ENCODE measurements at regions not wholly inside any gene's neighbourhood (a gene's known extent, or its start where the extent isn't known, plus 50 kb on each side); places are given as distances from the start of the nearest gene placed in this dataset.
A peak's percentile ranks its signal among the peaks of the same experiment; 100 is the strongest.

GRCh38 chr6:66230591-66230990 is 523.6 kb upstream of the EYS start:
- ChIA-PET POLR2A (ENCODE audit: unreplicated experiment) (no interaction called here), CTCF (no interaction called here)
- Histone ChIP-seq H3K4me3 (ENCODE audit: low read length) (no peak overlapping the region), H3K9me3 (ENCODE audit: low read length) (no peaks in the 10 kb centered on the region), H3K27me3 (ENCODE audit: low read length) (no peaks in the 10 kb centered on the region), H3K9ac (ENCODE audit: low read length) (no peak overlapping the region), H3K4me1 (ENCODE audit: insufficient read depth, low read length) (no peaks in the 10 kb centered on the region), H3K36me3 (ENCODE audit: low read depth, low read length) (no peaks in the 10 kb centered on the region), H3K4me2 (ENCODE audit: low read length) (no peak overlapping the region), H3K9me2 (replicated peaks; ENCODE audit: low read length) (no peaks in the 10 kb centered on the region), H2AFZ (ENCODE audit: low read length) (no peak overlapping the region), H4K20me1 (ENCODE audit: low read length) (no peaks in the 10 kb centered on the region), H3F3A (ENCODE audit: low read length, unreplicated experiment) (no peaks in the 10 kb centered on the region), H3K27ac (ENCODE audit: low read length) (no peak overlapping the region), H3K79me2 (ENCODE audit: low read length) (no peaks in the 10 kb centered on the region)
- intact Hi-C loops (cut with micrococcal nuclease), result no loop called here
- BruUV-seq (replicated peaks), result no TSS peak
- no peak for TF ChIP-seq EZH2phosphoT487 (IDR thresholded peaks at IDR 0.05; ENCODE audit: borderline replicate concordance, low read length)
- no peak for TF ChIP-seq CTCF (conservative IDR thresholded peaks at IDR 0.05; ENCODE audit: low read depth, low read length)
- ATAC-seq (no peak), DNase-seq (no peak)

- CTCF ChIA-PET, result no interaction called here
- no peaks in the 10 kb centered on the region for H3K79me2 ChIP-seq (ENCODE audit: low read length)
- no peaks in the 10 kb centered on the region for H3K9me2 ChIP-seq (replicated peaks; ENCODE audit: low read length)
- POLR2A ChIA-PET (ENCODE audit: unreplicated experiment), result no interaction called here
- peak; percentile 38 for DNase-seq
- no peak overlapping the region for H2AFZ ChIP-seq (ENCODE audit: low read length)
- no peak overlapping the region for H3K4me2 ChIP-seq (ENCODE audit: low read length)
- H4K20me1 ChIP-seq (ENCODE audit: low read length), result no peaks in the 10 kb centered on the region
- intact Hi-C loops (cut with micrococcal nuclease), result no loop called here
- no peaks in the 10 kb centered on the region for H3K4me1 ChIP-seq (ENCODE audit: insufficient read depth, low read length)
- H3K36me3 ChIP-seq (ENCODE audit: low read depth, low read length), result no peaks in the 10 kb centered on the region
- no peak overlapping the region for H3K27ac ChIP-seq (ENCODE audit: low read length)
- H3K9ac ChIP-seq (ENCODE audit: low read length), result no peak overlapping the region
- peak; percentile 54 for ATAC-seq
- H3K9me3 ChIP-seq (ENCODE audit: low read length), result no peaks in the 10 kb centered on the region
- TF ChIP-seq CTCF (conservative IDR thresholded peaks at IDR 0.05; ENCODE audit: low read depth, low read length), result no peak
- TF ChIP-seq EZH2 (IDR thresholded peaks at IDR 0.05; ENCODE audit: low read length, unreplicated experiment), result no peak
- no peak for TF ChIP-seq EZH2phosphoT487 (IDR thresholded peaks at IDR 0.05; ENCODE audit: borderline replicate concordance, low read length)
- H3K27me3 ChIP-seq (ENCODE audit: low read length), result no peaks in the 10 kb centered on the region
- H3F3A ChIP-seq (ENCODE audit: low read length, unreplicated experiment), result no peaks in the 10 kb centered on the region
- H3K4me3 ChIP-seq (ENCODE audit: low read length), result no peak overlapping the region
- no TSS peak for BruUV-seq (replicated peaks)
Measured at GRCh38 chr6:66226109-66226508, 519.1 kb upstream of the EYS start.

- ChIA-PET CTCF (no interaction called here), POLR2A (ENCODE audit: unreplicated experiment) (no interaction called here)
- intact Hi-C loops (cut with micrococcal nuclease), result no loop called here
- TF ChIP-seq CTCF (conservative IDR thresholded peaks at IDR 0.05; ENCODE audit: low read depth, low read length), result no peak
- no peak for TF ChIP-seq EZH2 (IDR thresholded peaks at IDR 0.05; ENCODE audit: low read length, unreplicated experiment)
- Histone ChIP-seq H3K9me3 (ENCODE audit: low read length) (peaks cover 19% of the 10 kb centered on the region; the same call in 1 of the 2 replicates), H3K4me1 (ENCODE audit: insufficient read depth, low read length) (no peaks in the 10 kb centered on the region), H3K9ac (ENCODE audit: low read length) (no peak overlapping the region), H3K27ac (ENCODE audit: low read length) (no peak overlapping the region), H3K4me2 (ENCODE audit: low read length) (no peak overlapping the region), H3K9me2 (replicated peaks; ENCODE audit: low read length) (no peaks in the 10 kb centered on the region), H3K4me3 (ENCODE audit: low read length) (no peak overlapping the region), H3F3A (ENCODE audit: low read length, unreplicated experiment) (no peaks in the 10 kb centered on the region), H3K27me3 (ENCODE audit: low read length) (no peaks in the 10 kb centered on the region), H3K79me2 (ENCODE audit: low read length) (no peaks in the 10 kb centered on the region), H4K20me1 (ENCODE audit: low read length) (no peaks in the 10 kb centered on the region), H3K36me3 (ENCODE audit: low read depth, low read length) (no peaks in the 10 kb centered on the region), H2AFZ (ENCODE audit: low read length) (no peak overlapping the region)
- ATAC-seq (no peak), DNase-seq (peak; percentile 4)
- BruUV-seq (replicated peaks), result no TSS peak
Measured at GRCh38 chr6:66210964-66211363, 503.9 kb upstream of the EYS start.
